ENCODE measurements at regions not wholly inside any gene's neighbourhood (a gene's known extent, or its start where the extent isn't known, plus 50 kb on each side); places are given as distances from the start of the nearest gene placed in this dataset.

- no peak for DNase-seq
These were observed 229.5 kb downstream of the TUSC7 start for GRCh38 chr3:116939091-116939490.

DNA sequence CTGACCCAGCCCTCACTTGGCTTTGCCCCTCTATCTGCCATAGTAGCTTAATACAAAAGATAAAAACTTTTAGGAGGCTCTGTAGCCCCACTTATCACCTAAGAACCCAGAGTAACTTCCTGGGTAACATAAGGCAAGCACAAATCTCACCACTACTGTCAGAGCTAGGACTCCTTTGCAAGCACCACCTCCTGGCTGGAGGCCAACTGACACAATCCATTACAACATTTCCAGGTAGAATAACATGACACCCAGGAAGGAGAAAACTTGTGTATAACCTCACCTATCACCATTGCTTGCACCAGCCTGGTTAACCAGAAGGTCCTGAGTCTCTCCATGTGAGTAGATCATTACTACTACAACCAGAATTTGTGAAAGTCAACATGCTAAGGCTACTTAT, 230.0 kb downstream of the TUSC7 start:
- DNase-seq, result no peak

GRCh38 chr3:116940719-116941118, 231.1 kb downstream of the TUSC7 start:
- no peak for DNase-seq

DNA sequence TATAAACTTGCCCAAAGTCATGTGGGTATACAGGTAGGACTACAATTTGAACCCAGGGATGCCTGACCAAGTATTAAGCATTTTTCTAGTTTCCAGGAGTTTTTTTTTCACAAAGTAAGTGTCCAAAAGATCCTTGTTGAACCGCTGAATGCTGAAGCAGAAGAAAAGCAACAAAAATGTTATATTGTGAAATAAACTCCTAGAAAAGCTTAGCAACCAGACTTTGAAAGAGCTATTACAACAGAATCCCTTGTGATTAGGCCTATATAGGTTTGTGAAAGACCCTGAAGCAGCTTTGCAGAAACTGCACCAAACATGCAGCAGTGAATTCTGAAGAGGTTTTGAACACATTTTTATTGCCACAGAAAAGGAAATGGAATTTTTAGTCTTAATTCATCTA, 236.8 kb downstream of the TUSC7 start:
- no peak for DNase-seq

- DNase-seq, result no peak
These were observed 237.6 kb downstream of the TUSC7 start for GRCh38 chr3:116947148-116947547.

DNA sequence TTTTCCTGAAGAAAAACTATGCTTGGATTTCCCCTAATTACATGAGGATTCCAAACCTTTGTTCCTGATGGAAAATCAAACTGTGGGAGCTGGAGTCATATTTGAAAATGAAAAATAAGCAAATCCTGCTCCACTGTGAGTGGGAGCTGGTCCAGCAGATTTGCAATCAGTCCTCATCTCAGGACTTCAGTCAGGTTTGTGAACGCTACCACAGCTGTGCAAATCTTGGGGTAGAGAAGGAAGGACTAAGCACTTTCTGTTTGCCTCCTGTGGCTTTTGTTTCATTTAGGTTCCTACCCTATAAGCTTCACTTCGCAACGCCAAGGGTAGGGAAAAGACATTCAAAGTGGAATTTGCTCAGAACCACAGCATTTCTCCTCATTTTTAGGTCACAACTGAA, 238.2 kb downstream of the TUSC7 start:
- no peak for DNase-seq

- DNase-seq, result no peak
These were observed 240.9 kb downstream of the TUSC7 start for GRCh38 chr3:116950301-116951055.

GRCh38 chr3:116951610-116952009, 242.0 kb downstream of the TUSC7 start:
- no peak for DNase-seq

- DNase-seq, result no peak
These were observed 248.7 kb downstream of the TUSC7 start for GRCh38 chr3:116958291-116958690.

DNA sequence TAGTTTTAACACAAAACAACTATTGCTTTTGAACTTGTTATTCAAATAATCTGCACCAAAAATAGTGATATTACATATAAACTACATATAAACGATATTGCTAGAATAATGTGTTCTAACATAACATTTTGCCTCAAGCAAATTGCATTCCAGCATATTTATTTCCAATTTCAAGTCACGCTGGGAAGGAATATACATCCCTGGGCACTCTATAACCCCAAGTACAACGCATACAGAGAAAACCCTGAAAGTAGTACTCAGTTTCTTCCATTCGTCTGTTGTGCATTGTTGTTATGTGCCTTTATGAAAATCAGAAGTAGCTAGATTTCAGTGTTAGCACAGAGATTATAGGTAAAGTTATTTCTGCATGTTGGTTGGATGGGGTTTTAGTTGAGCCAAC, 251.5 kb downstream of the TUSC7 start:
- DNase-seq, result no peak

GRCh38 chr3:116963802-116964201, 254.2 kb downstream of the TUSC7 start:
- DNase-seq, result no peak

GRCh38 chr3:116966649-116967048, 257.1 kb downstream of the TUSC7 start:
- no peak for DNase-seq

GRCh38 chr3:116969135-116969534, 259.6 kb downstream of the TUSC7 start:
- no peak for DNase-seq

- no peak for DNase-seq
These were observed 260.1 kb downstream of the TUSC7 start for GRCh38 chr3:116969646-116970045.

- no peak for DNase-seq
These were observed 262.0 kb downstream of the TUSC7 start for GRCh38 chr3:116971531-116971930.

GRCh38 chr3:116974702-116975101, 265.1 kb downstream of the TUSC7 start:
- no peak for DNase-seq

DNA sequence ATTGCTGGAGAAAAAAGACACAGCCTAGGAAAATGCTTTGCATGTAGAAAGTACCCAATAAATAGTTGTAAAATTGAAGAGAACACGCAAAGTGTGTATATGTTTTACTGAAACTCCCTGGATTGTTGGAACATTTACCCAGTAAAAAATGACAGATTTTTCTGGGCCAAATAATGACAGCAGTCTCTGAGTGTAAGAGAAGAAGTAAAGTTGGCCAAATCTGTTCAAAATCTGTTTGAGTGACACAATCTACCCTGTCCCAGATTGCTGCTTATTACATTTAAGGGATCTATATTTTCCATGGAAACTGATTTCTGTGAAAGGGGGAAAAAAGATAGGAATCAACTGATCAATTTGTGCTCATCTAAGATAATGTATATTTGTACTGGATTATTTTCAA, 267.9 kb downstream of the TUSC7 start:
- no peak for DNase-seq

DNA sequence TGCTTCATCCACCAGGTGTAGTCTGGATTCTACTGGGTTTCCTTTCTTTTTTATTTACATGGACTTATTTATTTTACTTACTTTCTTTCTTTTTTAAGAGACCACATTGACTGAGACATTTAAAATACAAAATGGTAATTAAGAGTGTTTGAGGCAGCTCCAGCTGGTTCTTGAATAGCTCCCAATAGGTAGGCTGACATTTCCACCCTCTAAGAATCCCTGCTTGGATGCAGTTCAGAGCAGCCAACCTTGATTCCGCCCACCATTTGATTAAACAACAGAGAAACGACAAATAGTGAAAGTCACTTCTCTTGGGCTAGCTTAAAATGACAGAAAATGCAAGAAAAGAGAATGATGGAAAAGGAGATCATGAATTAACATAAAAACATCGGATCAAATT, 270.5 kb downstream of the TUSC7 start:
- DNase-seq, result no peak

DNA sequence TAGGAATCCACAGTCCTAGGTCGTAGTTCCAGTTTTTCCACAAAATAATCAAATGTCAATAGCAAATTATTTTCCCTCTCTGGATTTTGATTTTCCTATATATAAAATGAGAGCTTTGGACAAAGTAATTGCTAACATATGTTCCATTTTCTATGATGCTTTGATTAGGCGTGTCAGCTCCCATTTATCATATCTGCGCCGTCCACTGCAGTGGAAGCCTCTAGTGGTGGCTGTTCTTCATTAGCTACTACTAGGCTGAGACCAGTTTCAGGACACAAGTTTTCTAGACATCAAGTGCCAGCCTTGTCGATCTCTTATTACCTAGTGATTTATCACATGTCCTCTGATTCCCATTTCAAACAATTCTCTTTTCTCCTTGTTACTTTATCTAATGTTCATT, 271.5 kb downstream of the TUSC7 start:
- no peak for DNase-seq

DNA sequence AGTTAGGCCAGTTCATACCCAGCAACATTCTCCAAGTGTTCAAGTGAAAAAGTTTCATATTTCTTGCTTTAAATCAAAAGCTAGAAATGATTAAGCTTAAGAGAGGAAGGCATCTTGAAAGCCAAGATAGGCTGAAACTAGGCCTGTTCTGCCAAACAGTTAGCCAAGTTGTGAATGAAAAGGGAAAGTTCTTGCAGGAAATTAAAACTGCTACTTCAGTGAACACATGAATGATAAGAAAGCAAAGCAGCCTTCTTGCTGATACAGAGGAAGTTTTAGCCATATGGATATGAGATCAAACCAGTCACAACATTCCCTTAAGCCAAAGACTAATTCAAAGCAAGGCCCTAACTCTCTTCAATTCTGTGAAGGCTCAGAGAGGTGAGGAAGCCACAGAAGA, 274.7 kb downstream of the TUSC7 start:
- DNase-seq, result no peak

DNA sequence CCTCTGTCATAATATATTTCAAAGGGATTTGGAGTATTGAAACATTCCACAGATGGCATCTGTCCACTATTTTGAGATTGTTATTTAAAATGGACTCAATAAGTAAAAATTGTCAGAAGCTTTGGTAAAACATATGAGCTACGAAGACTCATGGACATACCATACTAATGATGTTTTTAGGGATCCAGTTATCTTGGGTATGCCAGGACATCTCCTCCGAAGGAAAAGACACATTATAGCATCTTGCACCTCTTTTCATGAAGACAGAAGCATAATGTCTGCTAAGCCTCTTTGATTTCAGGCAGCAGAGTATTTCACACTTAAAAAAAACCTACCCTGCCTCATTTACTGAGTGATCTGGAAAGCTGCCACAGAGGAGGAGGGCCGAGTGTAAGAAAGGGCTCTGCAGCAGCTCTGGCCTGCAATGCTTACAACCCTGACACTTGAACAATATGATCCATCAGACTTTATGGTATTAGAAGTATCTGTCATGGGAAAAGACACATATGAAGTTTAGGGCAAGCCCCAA, 284.8 kb downstream of the TUSC7 start:
- no peak for DNase-seq

- no peak for DNase-seq
These were observed 293.9 kb downstream of the TUSC7 start for GRCh38 chr3:117003501-117003900.

DNA sequence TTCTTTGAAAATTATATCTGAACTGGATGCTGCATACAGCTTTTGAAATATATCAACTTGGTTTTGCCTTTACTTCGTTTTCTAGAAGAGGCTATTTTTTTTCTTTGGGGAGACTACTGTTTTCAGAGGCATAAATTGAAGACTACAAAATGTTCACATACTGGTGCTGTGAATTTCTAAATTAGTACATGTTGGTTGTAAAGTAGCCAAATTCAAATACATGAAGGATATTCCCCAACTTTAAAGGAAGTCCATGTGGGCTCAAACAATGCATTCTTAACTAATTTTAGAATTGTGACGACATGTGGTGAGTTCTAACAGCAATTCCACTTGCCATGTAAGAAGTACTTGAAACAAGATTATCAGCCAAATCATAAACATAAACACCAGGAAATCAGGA, 295.7 kb downstream of the TUSC7 start:
- DNase-seq, result no peak

DNA sequence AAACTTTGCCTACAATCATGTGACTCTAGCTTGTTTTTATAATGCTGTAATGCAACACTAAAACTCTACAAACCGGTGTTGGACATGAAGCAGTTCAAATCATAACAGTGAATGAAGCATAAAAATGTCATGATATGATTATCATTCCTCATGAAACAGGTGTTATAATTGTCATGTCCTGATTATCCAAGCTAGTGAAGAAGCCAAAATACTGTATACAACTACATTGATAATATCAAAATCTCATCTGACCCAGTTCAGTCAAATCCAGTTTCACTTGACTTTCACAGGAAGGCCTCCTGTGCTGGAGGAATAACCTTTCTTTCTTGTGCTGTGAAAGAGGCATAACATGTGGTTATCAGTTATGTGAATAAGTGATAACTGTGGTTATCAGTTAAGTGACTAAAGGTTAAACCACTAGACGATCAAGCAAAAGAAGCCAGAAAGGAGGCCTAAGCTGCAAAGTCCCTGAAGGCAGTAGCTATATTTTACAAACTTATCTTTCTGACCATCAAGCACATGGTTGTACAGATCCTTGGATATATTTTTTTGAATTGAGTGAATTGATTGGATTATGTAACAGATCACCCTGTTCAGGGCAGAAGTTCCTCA, 296.4 kb downstream of the TUSC7 start:
- no peak for DNase-seq

GRCh38 chr3:117010318-117010717, 300.7 kb downstream of the TUSC7 start:
- no peak for DNase-seq
